Upper lobe of right lung (tissue), 1 donor: ENCODE measurements at regions not wholly inside any gene's neighbourhood (a gene's known extent, or its start where the extent isn't known, plus 50 kb on each side); places are given as distances from the start of the nearest gene placed in this dataset.
A peak's percentile ranks its signal among the peaks of the same experiment; 100 is the strongest.

Experiments
- ATAC-seq: fragments of 200-7000 bp; cut with Tn5 transposase; one replicate; pipeline ENCODE4 v1.9.1; 2020; ENCODE audit warnings: mild to moderate bottlenecking, moderate library complexity
- DNase-seq: peaks from one replicate; pipeline ENCODE4 v3.0.0-alpha.2; 2020
- H3K27ac ChIP-seq: fragments of 200-600 bp; one replicate; pipeline ENCODE4 v1.8.0; 2022
- H3K27me3 ChIP-seq: fragments of 200-600 bp; one replicate; pipeline ENCODE4 v1.8.0; 2022; ENCODE audit warnings: mild to moderate bottlenecking
- H3K36me3 ChIP-seq: fragments of 200-600 bp; one replicate; pipeline ENCODE4 v1.8.0; 2022
- H3K4me1 ChIP-seq: fragments of 200-600 bp; one replicate; pipeline ENCODE4 v1.8.0; 2022
- H3K4me3 ChIP-seq: fragments of 200-600 bp; one replicate; pipeline ENCODE4 v1.8.0; 2022; ENCODE audit warnings: mild to moderate bottlenecking
- H3K9me3 ChIP-seq: fragments of 200-600 bp; one replicate; pipeline ENCODE4 v1.8.0; 2022
- CTCF ChIP-seq: fragments of 200-600 bp; IDR thresholded peaks from one replicate; pipeline ENCODE4 v1.8.0; 2022; ENCODE audit warnings: antibody characterized with exemption
- intact Hi-C: fragments of 100-400 bp; cut with DNase I; formaldehyde crosslinking; loops from one replicate; pipeline ENCODE4 v1.11.0; 2022
- donor health status: DM: no; HTN: yes; CAD: no; lungs with severe emphysema.

GRCh38 chr9:10700291-10700690, 87.5 kb upstream of the PTPRD start:
- Histone ChIP-seq H3K4me3 (no peak overlapping the region), H3K4me1 (no peaks in the 10 kb centered on the region), H3K36me3 (no peaks in the 10 kb centered on the region), H3K27ac (no peak overlapping the region), H3K27me3 (no peaks in the 10 kb centered on the region), H3K9me3 (no peaks in the 10 kb centered on the region)
- intact Hi-C loops: no loop called here
- DNase-seq (no peak), ATAC-seq (no peak)
- no peak for TF ChIP-seq CTCF

- no peak for DNase-seq
- no peak overlapping the region for H3K4me3 ChIP-seq
- H3K4me1 ChIP-seq: no peaks in the 10 kb centered on the region
- intact Hi-C loops: no loop called here
- no peak for ATAC-seq
- no peak for TF ChIP-seq CTCF
- no peak overlapping the region for H3K27ac ChIP-seq
- H3K36me3 ChIP-seq: no peaks in the 10 kb centered on the region
- no peaks in the 10 kb centered on the region for H3K9me3 ChIP-seq
- no peaks in the 10 kb centered on the region for H3K27me3 ChIP-seq
Measured at GRCh38 chr9:10700915-10701314, 88.1 kb upstream of the PTPRD start.

DNA sequence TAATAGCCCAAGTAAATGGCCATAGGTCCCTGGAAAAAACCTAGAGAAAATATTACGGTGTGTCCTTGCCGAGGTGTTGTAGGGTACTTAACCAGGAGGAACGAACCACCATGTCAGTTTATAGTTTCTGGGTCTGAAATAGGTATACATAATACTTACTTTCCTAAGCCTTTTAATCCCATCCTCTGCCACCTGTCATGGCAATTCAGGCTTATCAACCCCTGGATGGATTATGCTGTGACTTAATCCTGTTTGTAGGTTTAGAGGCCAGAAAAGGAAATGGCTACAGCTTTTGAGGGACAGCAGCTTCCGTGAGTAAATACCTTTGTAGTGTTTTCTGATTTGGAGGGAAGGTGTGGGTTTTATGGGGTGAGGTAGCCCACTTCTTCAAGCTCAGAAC, 89.1 kb upstream of the PTPRD start:
- DNase-seq: no peak
- H3K9me3 ChIP-seq: no peaks in the 10 kb centered on the region
- intact Hi-C loops: no loop called here
- no peak for TF ChIP-seq CTCF
- no peaks in the 10 kb centered on the region for H3K4me1 ChIP-seq
- H3K27ac ChIP-seq: no peak overlapping the region
- no peak overlapping the region for H3K4me3 ChIP-seq
- ATAC-seq: no peak
- H3K36me3 ChIP-seq: no peaks in the 10 kb centered on the region
- no peaks in the 10 kb centered on the region for H3K27me3 ChIP-seq

DNA sequence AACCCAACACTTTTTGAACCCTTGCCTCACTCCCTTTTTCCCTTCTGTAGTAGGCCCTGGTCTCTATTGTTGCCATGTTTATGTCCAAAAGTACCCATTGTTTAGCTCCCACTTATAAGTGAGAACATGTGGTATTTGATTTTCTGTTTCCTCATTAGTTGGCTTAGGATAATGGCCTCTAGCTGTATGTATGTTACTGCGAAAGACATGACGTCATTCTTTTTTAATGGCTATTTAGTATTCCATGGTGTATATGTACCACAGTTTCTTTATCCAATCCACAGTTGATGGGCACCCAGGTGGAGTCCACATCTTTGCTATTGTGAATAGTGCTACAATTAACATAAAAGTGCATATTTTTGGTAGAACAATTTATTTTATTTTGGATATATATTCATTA, 90.3 kb upstream of the PTPRD start:
- DNase-seq: no peak
- Histone ChIP-seq H3K9me3 (no peaks in the 10 kb centered on the region), H3K27ac (no peak overlapping the region), H3K4me1 (no peaks in the 10 kb centered on the region), H3K36me3 (no peaks in the 10 kb centered on the region), H3K27me3 (no peaks in the 10 kb centered on the region), H3K4me3 (no peak overlapping the region)
- no peak for TF ChIP-seq CTCF
- intact Hi-C loops: no loop called here
- no peak for ATAC-seq

GRCh38 chr9:10704720-10705119, 91.9 kb upstream of the PTPRD start:
- peak; percentile 82 for ATAC-seq

More at GRCh38 chr9:10704720-10705119, 91.9 kb upstream of the PTPRD start:
- intact Hi-C loops: no loop called here
- Histone ChIP-seq H3K36me3 (no peaks in the 10 kb centered on the region), H3K27ac (no peak overlapping the region), H3K4me1 (no peaks in the 10 kb centered on the region), H3K4me3 (no peak overlapping the region), H3K9me3 (no peaks in the 10 kb centered on the region), H3K27me3 (no peaks in the 10 kb centered on the region)
- DNase-seq: no peak
- TF ChIP-seq CTCF: no peak
